ENCODE measurements at regions not wholly inside any gene's neighbourhood (a gene's known extent, or its start where the extent isn't known, plus 50 kb on each side); places are given as distances from the start of the nearest gene placed in this dataset.

DNA sequence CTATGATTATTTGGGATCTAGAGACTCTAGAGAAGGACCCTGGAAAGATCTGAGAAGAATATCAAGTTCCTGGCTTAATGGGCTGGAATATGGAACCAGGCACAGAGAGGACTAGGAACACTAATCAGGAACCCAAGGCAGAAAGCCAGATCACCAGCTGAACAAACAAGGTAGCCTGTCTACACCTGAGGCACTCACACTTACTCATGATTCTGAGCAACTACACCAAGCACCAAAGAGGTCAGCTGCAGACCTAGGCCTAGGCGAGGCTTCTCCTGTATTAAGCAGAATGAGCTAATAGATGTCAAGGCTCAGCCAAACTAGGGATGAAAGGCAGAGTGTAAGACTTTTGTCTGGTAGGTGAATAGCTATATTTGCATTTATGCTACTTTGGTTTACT is 368.1 kb downstream of the LTN1 start:
- no peak for DNase-seq (ENCODE audit: extremely low read depth, insufficient read length)
- no peak overlapping the region for H3K4me3 ChIP-seq (replicated peaks; ENCODE audit: low read depth, low read length)
- no peaks in the 10 kb centered on the region for H3K36me3 ChIP-seq (ENCODE audit: control insufficient read depth, insufficient read depth, low read length)
- TF ChIP-seq, protein P1, sequence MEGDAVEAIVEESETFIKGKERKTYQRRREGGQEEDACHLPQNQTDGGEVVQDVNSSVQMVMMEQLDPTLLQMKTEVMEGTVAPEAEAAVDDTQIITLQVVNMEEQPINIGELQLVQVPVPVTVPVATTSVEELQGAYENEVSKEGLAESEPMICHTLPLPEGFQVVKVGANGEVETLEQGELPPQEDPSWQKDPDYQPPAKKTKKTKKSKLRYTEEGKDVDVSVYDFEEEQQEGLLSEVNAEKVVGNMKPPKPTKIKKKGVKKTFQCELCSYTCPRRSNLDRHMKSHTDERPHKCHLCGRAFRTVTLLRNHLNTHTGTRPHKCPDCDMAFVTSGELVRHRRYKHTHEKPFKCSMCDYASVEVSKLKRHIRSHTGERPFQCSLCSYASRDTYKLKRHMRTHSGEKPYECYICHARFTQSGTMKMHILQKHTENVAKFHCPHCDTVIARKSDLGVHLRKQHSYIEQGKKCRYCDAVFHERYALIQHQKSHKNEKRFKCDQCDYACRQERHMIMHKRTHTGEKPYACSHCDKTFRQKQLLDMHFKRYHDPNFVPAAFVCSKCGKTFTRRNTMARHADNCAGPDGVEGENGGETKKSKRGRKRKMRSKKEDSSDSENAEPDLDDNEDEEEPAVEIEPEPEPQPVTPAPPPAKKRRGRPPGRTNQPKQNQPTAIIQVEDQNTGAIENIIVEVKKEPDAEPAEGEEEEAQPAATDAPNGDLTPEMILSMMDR (IDR thresholded peaks at IDR 0.05; ENCODE audit: insufficient read depth, low read length, poor library complexity, severe bottlenecking) = no peak
- no peaks in the 10 kb centered on the region for H3K27me3 ChIP-seq (replicated peaks; ENCODE audit: control insufficient read depth, insufficient read depth, low read length)

DNA sequence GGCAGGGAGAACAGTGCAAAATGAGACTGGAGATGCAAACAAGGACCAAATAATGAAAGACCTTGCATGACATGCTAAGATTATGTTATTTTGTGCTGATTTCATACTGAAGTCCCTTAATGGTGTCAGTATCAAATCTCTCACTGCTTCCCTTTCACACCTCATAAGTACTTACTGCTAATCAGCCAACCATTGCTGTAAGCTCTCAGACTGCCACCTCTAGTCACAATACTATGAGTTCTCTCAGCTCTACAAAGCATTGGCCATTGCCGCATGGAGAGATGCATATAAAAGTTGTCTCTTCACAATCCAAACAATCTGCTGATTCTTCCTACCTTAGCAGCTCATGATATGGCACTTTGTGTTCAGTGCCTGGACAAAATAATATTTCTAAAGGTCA is 375.4 kb downstream of the LTN1 start:
- TF ChIP-seq, protein P1 (IDR thresholded peaks at IDR 0.05; ENCODE audit: insufficient read depth, low read length, poor library complexity, severe bottlenecking) = no peak
- Histone ChIP-seq H3K36me3 (ENCODE audit: control insufficient read depth, insufficient read depth, low read length) (no peaks in the 10 kb centered on the region), H3K4me3 (replicated peaks; ENCODE audit: low read depth, low read length) (no peak overlapping the region), H3K27me3 (replicated peaks; ENCODE audit: control insufficient read depth, insufficient read depth, low read length) (no peaks in the 10 kb centered on the region)
- DNase-seq (ENCODE audit: extremely low read depth, insufficient read length) = no peak

DNA sequence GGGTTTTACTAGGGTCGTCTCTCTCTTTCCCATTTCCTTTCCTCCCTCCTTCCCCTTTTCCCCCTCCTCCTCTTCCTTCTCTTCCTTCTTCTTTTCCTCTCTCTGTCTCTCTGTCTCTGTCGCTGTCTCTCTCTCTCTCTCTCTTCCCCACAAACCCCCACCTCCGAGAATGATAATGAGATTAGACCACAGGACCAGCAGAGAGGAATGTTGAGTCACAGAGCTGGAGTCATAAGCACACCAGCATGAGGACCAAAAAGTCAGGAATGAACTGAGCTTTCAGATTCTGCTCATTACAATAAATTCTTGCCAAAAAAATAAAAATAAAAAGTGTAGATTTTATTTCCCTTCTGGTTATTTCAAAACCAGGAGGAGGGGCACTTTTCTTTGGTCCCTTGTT is 377.4 kb downstream of the LTN1 start:
- Histone ChIP-seq H3K27me3 (replicated peaks; ENCODE audit: control insufficient read depth, insufficient read depth, low read length) (no peaks in the 10 kb centered on the region), H3K36me3 (ENCODE audit: control insufficient read depth, insufficient read depth, low read length) (no peaks in the 10 kb centered on the region), H3K4me3 (replicated peaks; ENCODE audit: low read depth, low read length) (no peak overlapping the region)
- no peak for DNase-seq (ENCODE audit: extremely low read depth, insufficient read length)
- TF ChIP-seq, protein P1 (IDR thresholded peaks at IDR 0.05; ENCODE audit: insufficient read depth, low read length, poor library complexity, severe bottlenecking) = no peak

DNA sequence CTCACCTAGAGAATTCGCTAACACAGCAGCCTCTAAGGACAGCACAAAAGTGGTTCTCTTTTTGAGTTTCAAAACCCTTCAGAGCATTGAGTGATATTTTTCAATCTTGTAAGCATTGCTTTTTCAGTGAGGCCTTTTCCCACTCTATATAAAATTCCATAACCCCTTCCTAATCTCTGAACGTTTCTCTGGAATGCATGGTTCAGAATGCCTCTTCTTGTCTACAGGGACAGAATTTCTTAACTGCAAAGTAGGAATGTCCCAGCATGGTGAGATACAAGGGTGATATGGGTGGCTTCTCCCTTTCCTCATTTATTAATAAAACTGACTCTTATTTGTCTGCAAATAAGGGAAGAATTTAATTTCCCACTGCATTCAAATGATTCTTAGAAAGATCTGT is 377.9 kb downstream of the LTN1 start:
- TF ChIP-seq, protein P1 (IDR thresholded peaks at IDR 0.05; ENCODE audit: insufficient read depth, low read length, poor library complexity, severe bottlenecking) = no peak
- Histone ChIP-seq H3K4me3 (replicated peaks; ENCODE audit: low read depth, low read length) (no peak overlapping the region), H3K36me3 (ENCODE audit: control insufficient read depth, insufficient read depth, low read length) (no peaks in the 10 kb centered on the region), H3K27me3 (replicated peaks; ENCODE audit: control insufficient read depth, insufficient read depth, low read length) (no peaks in the 10 kb centered on the region)
- no peak for DNase-seq (ENCODE audit: extremely low read depth, insufficient read length)

DNA sequence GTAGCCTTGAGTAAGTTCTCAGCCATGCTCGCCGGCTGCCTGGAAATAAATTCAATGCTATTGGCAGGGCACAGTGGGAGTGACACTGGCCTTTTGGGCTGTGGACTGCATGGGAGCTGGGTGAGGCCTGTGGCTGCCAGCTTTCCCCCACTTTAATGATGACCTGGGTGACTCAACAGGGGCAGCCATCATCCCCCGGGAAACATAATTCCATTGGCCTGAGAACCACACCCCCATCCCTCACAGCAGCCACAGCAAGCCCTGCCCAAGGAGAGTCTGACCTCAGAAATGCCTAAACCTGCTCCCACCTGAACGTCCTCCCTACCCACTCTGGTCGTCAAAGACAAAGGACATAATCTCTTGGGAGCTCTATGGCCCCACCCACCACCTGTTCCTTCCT is 384.0 kb downstream of the LTN1 start:
- no peak overlapping the region for H3K4me3 ChIP-seq (replicated peaks; ENCODE audit: low read depth, low read length)
- H3K27me3 ChIP-seq (replicated peaks; ENCODE audit: control insufficient read depth, insufficient read depth, low read length) = no peaks in the 10 kb centered on the region
- no peaks in the 10 kb centered on the region for H3K36me3 ChIP-seq (ENCODE audit: control insufficient read depth, insufficient read depth, low read length)
- TF ChIP-seq, protein P1 (IDR thresholded peaks at IDR 0.05; ENCODE audit: insufficient read depth, low read length, poor library complexity, severe bottlenecking) = no peak
- DNase-seq (ENCODE audit: extremely low read depth, insufficient read length) = no peak

DNA sequence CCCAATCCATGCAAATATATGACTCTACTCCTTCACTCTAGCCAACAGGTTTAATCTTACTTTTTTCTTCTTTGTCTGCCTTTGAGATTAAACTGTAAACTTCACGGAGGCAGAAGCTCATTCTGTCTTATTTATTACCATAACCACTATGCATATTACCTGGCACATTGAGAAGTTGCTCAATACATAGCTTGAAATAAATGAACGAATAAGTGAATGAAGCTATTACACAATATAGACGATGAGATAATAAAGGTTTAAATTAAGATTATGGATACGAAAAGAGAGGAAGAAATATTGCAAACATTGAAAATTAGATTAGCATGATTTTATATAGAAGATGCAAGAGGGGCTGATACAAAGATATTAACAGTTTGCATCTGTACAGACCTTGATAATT is 385.1 kb downstream of the LTN1 start:
- Histone ChIP-seq H3K27me3 (replicated peaks; ENCODE audit: control insufficient read depth, insufficient read depth, low read length) (no peaks in the 10 kb centered on the region), H3K4me3 (replicated peaks; ENCODE audit: low read depth, low read length) (no peak overlapping the region), H3K36me3 (ENCODE audit: control insufficient read depth, insufficient read depth, low read length) (no peaks in the 10 kb centered on the region)
- DNase-seq (ENCODE audit: extremely low read depth, insufficient read length) = no peak
- TF ChIP-seq, protein P1 (IDR thresholded peaks at IDR 0.05; ENCODE audit: insufficient read depth, low read length, poor library complexity, severe bottlenecking) = no peak
